WTC11 (cell line): ENCODE measurements at regions not wholly inside any gene's neighbourhood (a gene's known extent, or its start where the extent isn't known, plus 50 kb on each side); places are given as distances from the start of the nearest gene placed in this dataset.

Source experiments
- ATAC-seq: fragments of 200-7000 bp; cut with Tn5 transposase; 2 replicates; pipeline ENCODE4 v1.10.0; 2021; ENCODE audit warnings: mild to moderate bottlenecking, moderate library complexity
- CTCF ChIA-PET: fragments of 300-600 bp; sonication (Branson Sonifier 250); formaldehyde crosslinking; loops from one replicate; lab custom pipeline; 2021; ENCODE audit warnings: antibody characterized with exemption; lab: Charles Lee
- POLR2A ChIA-PET: fragments of 350-600 bp; sonication (Branson Sonifier 250); formaldehyde crosslinking; loops from one replicate; lab custom pipeline; 2021; ENCODE audit warnings: antibody characterized with exemption; lab: Charles Lee
- DNase-seq: peaks from one replicate; pipeline ENCODE4 v3.0.0; 2021; ENCODE audit warnings: low spot score
- H3K27ac Mint-ChIP-seq: 2 replicates; pipeline ENCODE4 v1.8.0; 2021; ENCODE audit warnings: mixed read lengths
- H3K27me3 Mint-ChIP-seq: 2 replicates; pipeline ENCODE4 v1.8.0; 2021; ENCODE audit warnings: low read depth, mild to moderate bottlenecking, moderate library complexity, mixed read lengths
- H3K36me3 Mint-ChIP-seq: 2 replicates; pipeline ENCODE4 v1.8.0; 2021; ENCODE audit warnings: mixed read lengths
- H3K4me1 Mint-ChIP-seq: 2 replicates; pipeline ENCODE4 v1.8.0; 2022; ENCODE audit warnings: mixed read lengths
- H3K4me3 Mint-ChIP-seq: 2 replicates; pipeline ENCODE4 v1.8.0; 2021; ENCODE audit warnings: mild to moderate bottlenecking, moderate library complexity, mixed read lengths
- H3K9me3 Mint-ChIP-seq: 2 replicates; pipeline ENCODE4 v1.8.0; 2021; ENCODE audit warnings: mixed read lengths
- ATF1 ChIP-seq: sonication (generic); formaldehyde crosslinking; IDR thresholded peaks from 2 replicates; pipeline ENCODE4 v1.8.1; 2023; ENCODE audit warnings: mild to moderate bottlenecking, moderate library complexity, missing genetic modification reagents
- ESRRA ChIP-seq: sonication (generic); formaldehyde crosslinking; IDR thresholded peaks from 2 replicates; pipeline ENCODE4 v1.8.1; 2022; ENCODE audit warnings: mild to moderate bottlenecking, missing genetic modification reagents, borderline replicate concordance
- FOXJ3 ChIP-seq: sonication (generic); formaldehyde crosslinking; IDR thresholded peaks from 2 replicates; pipeline ENCODE4 v1.9.0; 2021; ENCODE audit warnings: missing genetic modification reagents, mild to moderate bottlenecking, borderline replicate concordance
- GABPB1 ChIP-seq: sonication (generic); formaldehyde crosslinking; IDR thresholded peaks from 2 replicates; pipeline ENCODE4 v1.8.1; 2023; ENCODE audit warnings: mild to moderate bottlenecking, missing genetic modification reagents
- GRHL2 ChIP-seq: fragments of 250-450 bp; sonication (Bioruptor Pico); IDR thresholded peaks from 2 replicates; pipeline ENCODE4 v1.8.0; 2022; ENCODE audit warnings: mild to moderate bottlenecking, moderate library complexity; ENCODE audit not compliant: insufficient replicate concordance, severe bottlenecking
- HMGA2 ChIP-seq: fragments of 250-450 bp; sonication (Bioruptor Pico); IDR thresholded peaks from 2 replicates; pipeline ENCODE4 v1.4.0; 2021; ENCODE audit warnings: mild to moderate bottlenecking, moderate library complexity
- JUN ChIP-seq: sonication (generic); formaldehyde crosslinking; IDR thresholded peaks from 2 replicates; pipeline ENCODE4 v1.8.0; 2023; ENCODE audit warnings: mild to moderate bottlenecking, missing genetic modification reagents
- MXD4 ChIP-seq: fragments of 250-450 bp; sonication (Bioruptor Pico); IDR thresholded peaks from 2 replicates; pipeline ENCODE4 v1.8.0; 2021; ENCODE audit warnings: mild to moderate bottlenecking, moderate library complexity, borderline replicate concordance
- NFATC4 ChIP-seq: fragments of 250-450 bp; sonication (Bioruptor Pico); IDR thresholded peaks from 2 replicates; pipeline ENCODE4 v1.9.0; 2021; ENCODE audit warnings: mild to moderate bottlenecking
- PRDM15 ChIP-seq: sonication (generic); formaldehyde crosslinking; IDR thresholded peaks from 2 replicates; pipeline ENCODE4 v1.8.0; 2022; ENCODE audit warnings: missing genetic modification reagents
- SMAD4 ChIP-seq: sonication (generic); formaldehyde crosslinking; IDR thresholded peaks from 2 replicates; pipeline ENCODE4 v1.8.0; 2022; ENCODE audit warnings: mild to moderate bottlenecking, missing genetic modification reagents
- SOX15 ChIP-seq: fragments of 250-450 bp; sonication (Bioruptor Pico); IDR thresholded peaks from 2 replicates; pipeline ENCODE4 v1.9.0; 2021; ENCODE audit warnings: mild to moderate bottlenecking
- SP1 ChIP-seq: sonication (generic); formaldehyde crosslinking; conservative IDR thresholded peaks from 2 replicates; pipeline ENCODE4 v1.8.1; 2022; ENCODE audit warnings: missing genetic modification reagents
- TCF7 ChIP-seq: sonication (generic); formaldehyde crosslinking; IDR thresholded peaks from 2 replicates; pipeline ENCODE4 v1.8.0; 2022; ENCODE audit warnings: mild to moderate bottlenecking, low read depth, missing genetic modification reagents, moderate library complexity
- ZNF138 ChIP-seq: sonication (generic); formaldehyde crosslinking; conservative IDR thresholded peaks from 2 replicates; pipeline ENCODE4 v1.8.1; 2022; ENCODE audit warnings: mild to moderate bottlenecking, moderate library complexity, missing genetic modification reagents
- ZNF281 ChIP-seq: sonication (generic); formaldehyde crosslinking; IDR thresholded peaks from 2 replicates; pipeline ENCODE4 v1.8.0; 2023; ENCODE audit warnings: mild to moderate bottlenecking, missing genetic modification reagents
- ZNF396 ChIP-seq: fragments of 250-450 bp; sonication (Bioruptor Pico); IDR thresholded peaks from 2 replicates; pipeline ENCODE4 v1.8.0; 2021; ENCODE audit warnings: mild to moderate bottlenecking, moderate library complexity, borderline replicate concordance
- ZNF425 ChIP-seq: fragments of 250-450 bp; sonication (Bioruptor Pico); conservative IDR thresholded peaks from 2 replicates; pipeline ENCODE4 v1.9.0; 2021; ENCODE audit warnings: mild to moderate bottlenecking
- ZNF512 ChIP-seq: sonication (generic); formaldehyde crosslinking; IDR thresholded peaks from 2 replicates; pipeline ENCODE4 v1.8.1; 2022; ENCODE audit warnings: missing genetic modification reagents, borderline replicate concordance
- ZNF532 ChIP-seq: fragments of 250-450 bp; sonication (Bioruptor Pico); IDR thresholded peaks from 2 replicates; pipeline ENCODE4 v1.9.0; 2021; ENCODE audit warnings: mild to moderate bottlenecking, borderline replicate concordance

- TF ChIP-seq PRDM15 (CRISPR knock-in tag): no peak
- TF ChIP-seq ZNF138 (CRISPR knock-in tag): no peak
- no peak for TF ChIP-seq ESRRA (CRISPR knock-in tag)
These were observed 444.9 kb upstream of the FOXG1 start (continued) for GRCh38 chr14:28321475-28322244.

GRCh38 chr14:28323366-28323765, 443.2 kb upstream of the FOXG1 start:
- TF ChIP-seq ATF1 (CRISPR knock-in tag): no peak
- no peak for TF ChIP-seq GRHL2 (CRISPR knock-in tag)
- no peak for TF ChIP-seq SMAD4 (CRISPR knock-in tag)
- TF ChIP-seq ZNF512 (CRISPR knock-in tag): no peak
- TF ChIP-seq GABPB1 (CRISPR knock-in tag): no peak
- no peak for TF ChIP-seq MXD4 (CRISPR knock-in tag)
- TF ChIP-seq FOXJ3: no peak
- TF ChIP-seq NFATC4: no peak
- TF ChIP-seq SP1 (CRISPR knock-in tag): no peak
- no peak for TF ChIP-seq ZNF396 (CRISPR knock-in tag)
- no peak for TF ChIP-seq SOX15 (CRISPR knock-in tag)
- TF ChIP-seq ZNF425: no peak
- TF ChIP-seq HMGA2 (CRISPR knock-in tag): no peak
- TF ChIP-seq TCF7: no peak
- no peak for TF ChIP-seq ZNF532
- TF ChIP-seq JUN (CRISPR knock-in tag): no peak
- TF ChIP-seq ZNF281: no peak
- ATAC-seq (no peak), DNase-seq (no peak)
- peaks cover 21% of the 10 kb centered on the region for H3K4me1 Mint-ChIP-seq
- no peaks in the 10 kb centered on the region; the same call in 1 of the 2 replicates for H3K27me3 Mint-ChIP-seq
- no peak overlapping the region for H3K27ac Mint-ChIP-seq
- POLR2A ChIA-PET: no interaction called here
- CTCF ChIA-PET: no interaction called here
- peaks cover 4% of the 10 kb centered on the region for H3K36me3 Mint-ChIP-seq
- no peak overlapping the region for H3K4me3 Mint-ChIP-seq
- 0 out of 2 replicates have a peak, but pooled peaks cover 1% of the 10 kb centered on the region for H3K9me3 Mint-ChIP-seq
